ENCODE measurements at regions not wholly inside any gene's neighbourhood (a gene's known extent, or its start where the extent isn't known, plus 50 kb on each side); places are given as distances from the start of the nearest gene placed in this dataset.
A peak's percentile ranks its signal among the peaks of the same experiment; 100 is the strongest.
"Not testable (repeated sequence)": the region's sequence is repeated elsewhere in the genome, so short reads cannot be mapped to it uniquely, and the experiment has no call there.

- H3K27ac ChIP-seq, result no peak overlapping the region
- H3K9me3 ChIP-seq, result no peaks in the 10 kb centered on the region
- H3K27me3 ChIP-seq, result no peaks in the 10 kb centered on the region
- 89 to 94% methylated on average over 2 of the region's 2 CpGs for WGBS, 2 donors
- DNase-seq, result no peak
- intact Hi-C loops (cut with DNase I; ENCODE audit: low total_unique reads), result no loop called here
- no peaks in the 10 kb centered on the region for H3K36me3 ChIP-seq (ENCODE audit: low read depth, missing control alignments)
- H3K4me3 ChIP-seq, result no peak overlapping the region
- no peak for TF ChIP-seq CTCF (IDR thresholded peaks at IDR 0.05)
- H3K4me1 ChIP-seq, result peaks cover 25% of the 10 kb centered on the region
Measured at GRCh38 chr6:37078814-37079213, 73.4 kb downstream of the FGD2 start.

- no peak overlapping the region for H3K4me3 ChIP-seq
- H3K27ac ChIP-seq, result no peak overlapping the region
- 71 to 82% methylated on average over 7 of the region's 7 CpGs for WGBS, 2 donors
- H3K4me1 ChIP-seq, result peaks cover 33% of the 10 kb centered on the region
- no peak for TF ChIP-seq POLR2A (IDR thresholded peaks at IDR 0.05)
- no peak for TF ChIP-seq CTCF (IDR thresholded peaks at IDR 0.05)
- intact Hi-C loops (cut with DNase I; ENCODE audit: low total_unique reads), result no loop called here
- H3K9me3 ChIP-seq, result no peaks in the 10 kb centered on the region
- no peaks in the 10 kb centered on the region for H3K36me3 ChIP-seq (ENCODE audit: low read depth, missing control alignments)
- H3K27me3 ChIP-seq, result no peaks in the 10 kb centered on the region
- no peak for DNase-seq
Measured at GRCh38 chr6:37081042-37081607, 75.7 kb downstream of the FGD2 start.

GRCh38 chr6:37082390-37083130 lies 77.1 kb downstream of the FGD2 start:
- DNase-seq, result no peak
- intact Hi-C loops (cut with DNase I; ENCODE audit: low total_unique reads), result no loop called here
- no peak for TF ChIP-seq POLR2A (IDR thresholded peaks at IDR 0.05)
- TF ChIP-seq CTCF (IDR thresholded peaks at IDR 0.05), result no peak
- WGBS, 2 donors, result 91 to 93% methylated on average over 17 of the region's 17 CpGs
- Histone ChIP-seq H3K4me1 (peaks cover 29% of the 10 kb centered on the region), H3K27me3 (no peaks in the 10 kb centered on the region), H3K27ac (no peak overlapping the region), H3K9me3 (no peaks in the 10 kb centered on the region), H3K36me3 (ENCODE audit: low read depth, missing control alignments) (no peaks in the 10 kb centered on the region), H3K4me3 (no peak overlapping the region)

GRCh38 chr6:37083243-37084138 lies 78.0 kb downstream of the FGD2 start:
- WGBS, 2 donors, result 55 to 59% methylated on average over 12 to 14 of the region's 14 CpGs
- peak overlapping the region; percentile 45 to 74 for H3K27ac ChIP-seq
- peak; percentile 96 for DNase-seq
- H3K9me3 ChIP-seq, result no peaks in the 10 kb centered on the region
- H3K36me3 ChIP-seq (ENCODE audit: low read depth, missing control alignments), result no peaks in the 10 kb centered on the region
- TF ChIP-seq CTCF (IDR thresholded peaks at IDR 0.05), result no peak
- peak; percentile 10 for TF ChIP-seq POLR2A (IDR thresholded peaks at IDR 0.05)
- no peaks in the 10 kb centered on the region for H3K27me3 ChIP-seq
- intact Hi-C loops (cut with DNase I; ENCODE audit: low total_unique reads), result no loop called here
- H3K4me3 ChIP-seq, result no peak overlapping the region
- H3K4me1 ChIP-seq, result peaks cover 26% of the 10 kb centered on the region

- intact Hi-C loops (cut with DNase I; ENCODE audit: low total_unique reads); H3K27me3 ChIP-seq; DNase-seq; H3K36me3 ChIP-seq (ENCODE audit: low read depth, missing control alignments); H3K4me3 ChIP-seq; H3K9me3 ChIP-seq: not testable (repeated sequence)
- Histone ChIP-seq H3K27ac (peak overlapping the region in 1 of 2 donors; percentile 74), H3K4me1 (peaks cover 26% of the 10 kb centered on the region)
- 91% methylated on average over 3 to 4 of the region's 4 CpGs for WGBS, 2 donors
Measured at GRCh38 chr6:37084665-37085064, 79.2 kb downstream of the FGD2 start.

All from testis (tissue), 2 donors.